ENCODE measurements at regions not wholly inside any gene's neighbourhood (a gene's known extent, or its start where the extent isn't known, plus 50 kb on each side); places are given as distances from the start of the nearest gene placed in this dataset.

GRCh38 chr9:29966247-29966646 is 2393.0 kb upstream of the C9orf72 start:
- H3K4me3 Mint-ChIP-seq, result no peak overlapping the region
- no peaks in the 10 kb centered on the region for H3K4me1 Mint-ChIP-seq (ENCODE audit: low read depth)
- no peaks in the 10 kb centered on the region for H3K27me3 Mint-ChIP-seq
- POLR2A ChIA-PET, result no interaction called here
- intact Hi-C loops (cut with micrococcal nuclease), result no loop called here
- CTCF ChIA-PET, result no interaction called here
- no peak overlapping the region for H3K27ac Mint-ChIP-seq
- H3K9me3 Mint-ChIP-seq, result no peaks in the 10 kb centered on the region
- no peak for TF ChIP-seq CTCF (IDR thresholded peaks at IDR 0.05)
- H3K36me3 Mint-ChIP-seq (ENCODE audit: low read depth), result no peaks in the 10 kb centered on the region
- DNase-seq (no peak), ATAC-seq (no peak)

GRCh38 chr9:29968831-29969230 is 2395.6 kb upstream of the C9orf72 start:
- Mint-ChIP-seq H3K27ac (no peak overlapping the region), H3K9me3 (no peaks in the 10 kb centered on the region), H3K4me3 (no peak overlapping the region), H3K27me3 (no peaks in the 10 kb centered on the region), H3K4me1 (ENCODE audit: low read depth) (no peaks in the 10 kb centered on the region), H3K36me3 (ENCODE audit: low read depth) (no peaks in the 10 kb centered on the region)
- POLR2A ChIA-PET, result interaction anchor here (0.8 kb wide), 1 partner anchor 31 kb away, joined by 3 read pairs; no protein-coding TSS in a partner anchor
- ATAC-seq (no peak), DNase-seq (no peak)
- no peak for TF ChIP-seq CTCF (IDR thresholded peaks at IDR 0.05)
- CTCF ChIA-PET, result no interaction called here
- intact Hi-C loops (cut with micrococcal nuclease), result no loop called here

- ChIA-PET POLR2A (interaction anchor here (0.8 kb wide), 1 partner anchor 31 kb away, joined by 3 read pairs; no protein-coding TSS in a partner anchor), CTCF (no interaction called here)
- DNase-seq (no peak), ATAC-seq (no peak)
- Mint-ChIP-seq H3K9me3 (no peaks in the 10 kb centered on the region), H3K4me3 (no peak overlapping the region), H3K27me3 (no peaks in the 10 kb centered on the region), H3K36me3 (ENCODE audit: low read depth) (no peaks in the 10 kb centered on the region), H3K27ac (no peak overlapping the region), H3K4me1 (ENCODE audit: low read depth) (no peaks in the 10 kb centered on the region)
- intact Hi-C loops (cut with micrococcal nuclease), result no loop called here
- TF ChIP-seq CTCF (IDR thresholded peaks at IDR 0.05), result no peak
These were observed 2396.1 kb upstream of the C9orf72 start for GRCh38 chr9:29969408-29969807.

GRCh38 chr9:29969856-29970647 is 2396.8 kb upstream of the C9orf72 start:
- Mint-ChIP-seq H3K27ac (no peak overlapping the region), H3K36me3 (ENCODE audit: low read depth) (no peaks in the 10 kb centered on the region), H3K4me1 (ENCODE audit: low read depth) (no peaks in the 10 kb centered on the region), H3K4me3 (no peak overlapping the region), H3K27me3 (no peaks in the 10 kb centered on the region), H3K9me3 (no peaks in the 10 kb centered on the region)
- intact Hi-C loops (cut with micrococcal nuclease), result no loop called here
- no peak for TF ChIP-seq CTCF (IDR thresholded peaks at IDR 0.05)
- ATAC-seq (no peak), DNase-seq (no peak)
- ChIA-PET CTCF (no interaction called here), POLR2A (no interaction called here)

- Mint-ChIP-seq H3K9me3 (no peaks in the 10 kb centered on the region), H3K27me3 (no peaks in the 10 kb centered on the region), H3K4me3 (no peak overlapping the region), H3K36me3 (ENCODE audit: low read depth) (no peaks in the 10 kb centered on the region), H3K4me1 (ENCODE audit: low read depth) (no peaks in the 10 kb centered on the region), H3K27ac (no peak overlapping the region)
- ATAC-seq, result no peak
- ChIA-PET CTCF (no interaction called here), POLR2A (no interaction called here)
- intact Hi-C loops (cut with micrococcal nuclease), result no loop called here
- no peak for DNase-seq
- TF ChIP-seq CTCF (IDR thresholded peaks at IDR 0.05), result no peak
These were observed 2400.9 kb upstream of the C9orf72 start for GRCh38 chr9:29974197-29974596.
